Fibroblast of lung (primary cell): ENCODE measurements at regions not wholly inside any gene's neighbourhood (a gene's known extent, or its start where the extent isn't known, plus 50 kb on each side); places are given as distances from the start of the nearest gene placed in this dataset.

Source experiments
- DNase-seq, 2 donors: peaks; one replicate each; pipeline versions ENCODE4 v3.0.0 to v3.0.0-alpha.2; 2010; ENCODE audit warnings: low read depth in 2 of 2
- H2AFZ ChIP-seq: 2 replicates; pipeline ENCODE4 v1.5.1; 2012; ENCODE audit warnings: low read length, control low read depth, inconsistent platforms
- H3K27ac ChIP-seq: 2 replicates; pipeline ENCODE4 v1.5.1; 2011; ENCODE audit warnings: low read length, control low read depth; ENCODE audit not compliant: insufficient read depth
- H3K27me3 ChIP-seq: 2 replicates; pipeline ENCODE4 v1.5.1; 2011; ENCODE audit warnings: mild to moderate bottlenecking, low read length; ENCODE audit not compliant: control insufficient read depth, insufficient read depth
- H3K36me3 ChIP-seq: 2 replicates; pipeline ENCODE4 v1.5.1; 2011; ENCODE audit warnings: low read length; ENCODE audit not compliant: control insufficient read depth, insufficient read depth
- H3K4me1 ChIP-seq: 2 replicates; pipeline ENCODE4 v1.5.1; 2011; ENCODE audit warnings: low read length; ENCODE audit not compliant: control insufficient read depth, insufficient read depth; ENCODE audit errors: extremely low read depth
- H3K4me2 ChIP-seq: 2 replicates; pipeline ENCODE4 v1.5.1; 2011; ENCODE audit warnings: low read length, control low read depth; ENCODE audit not compliant: insufficient read depth; ENCODE audit errors: extremely low read depth
- H3K4me3 ChIP-seq, 4 experiments: fragments of 200-600 bp in 1 of 4; sonication (generic) in 1 of 4; replicated peaks in 1 of 4; 2 replicates each; pipeline ENCODE4 v1.5.1; 2011 to 2016; ENCODE audit warnings: low read length in 4 of 4, low read depth in 3 of 4, mild to moderate bottlenecking in 3 of 4, control low read depth in 2 of 4, inconsistent platforms in 1 of 4, mixed read lengths in 1 of 4; ENCODE audit not compliant: insufficient read depth in 1 of 4; ENCODE audit errors: control extremely low read depth in 1 of 4
- H3K79me2 ChIP-seq: 2 replicates; pipeline ENCODE4 v1.5.1; 2012; ENCODE audit warnings: mild to moderate bottlenecking, low read length, inconsistent platforms; ENCODE audit not compliant: control insufficient read depth, insufficient read depth
- H3K9ac ChIP-seq: 2 replicates; pipeline ENCODE4 v1.5.1; 2011; ENCODE audit warnings: mild to moderate bottlenecking, low read length, control low read depth; ENCODE audit not compliant: insufficient read depth
- H3K9me3 ChIP-seq: 2 replicates; pipeline ENCODE4 v1.5.1; 2012; ENCODE audit warnings: low read depth, low read length; ENCODE audit not compliant: control insufficient read depth, insufficient read depth
- H4K20me1 ChIP-seq: 2 replicates; pipeline ENCODE4 v1.5.1; 2011; ENCODE audit warnings: low read length; ENCODE audit not compliant: control insufficient read depth, insufficient read depth; ENCODE audit errors: extremely low read depth
- CTCF ChIP-seq, 2 donors: IDR thresholded peaks in 1 of 2; conservative IDR thresholded peaks in 1 of 2; 1 replicate in 1 of 2; 2 replicates in 1 of 2; pipeline ENCODE4 v1.5.1; 2011 to 2012; ENCODE audit warnings: low read length in 2 of 2, control low read depth in 1 of 2, inconsistent platforms in 1 of 2, low read depth in 1 of 2, mild to moderate bottlenecking in 1 of 2
- EZH2 ChIP-seq: IDR thresholded peaks from 2 replicates; pipeline ENCODE4 v1.5.1; 2012; ENCODE audit warnings: low read length, control low read depth, mild to moderate bottlenecking; ENCODE audit errors: missing control alignments

GRCh38 chr5:111010783-111011182 lies 60.7 kb upstream of the TSLP start:
- H3K27ac ChIP-seq = no peak overlapping the region
- no peak overlapping the region for H2AFZ ChIP-seq
- no peaks in the 10 kb centered on the region for H3K9me3 ChIP-seq
- H3K4me2 ChIP-seq = no peak overlapping the region
- no peak for DNase-seq
- H3K4me1 ChIP-seq = no peaks in the 10 kb centered on the region
- H4K20me1 ChIP-seq = no peaks in the 10 kb centered on the region
- no peak for TF ChIP-seq EZH2
- TF ChIP-seq CTCF (conservative IDR thresholded peaks at IDR 0.05 in 1 of 2, IDR thresholded peaks at IDR 0.05 in 1 of 2; ENCODE audit: low read depth in 1 of 2, low read length in 2 of 2) = no peak
- no peak overlapping the region for H3K4me3 ChIP-seq
- H3K9ac ChIP-seq = no peak overlapping the region
- no peaks in the 10 kb centered on the region for H3K79me2 ChIP-seq
- no peaks in the 10 kb centered on the region for H3K27me3 ChIP-seq
- no peaks in the 10 kb centered on the region for H3K36me3 ChIP-seq

- Histone ChIP-seq H3K27me3 (no peaks in the 10 kb centered on the region), H3K4me3 (no peak overlapping the region), H3K4me1 (no peaks in the 10 kb centered on the region), H3K9me3 (no peaks in the 10 kb centered on the region), H4K20me1 (no peaks in the 10 kb centered on the region), H3K9ac (no peak overlapping the region), H3K27ac (no peak overlapping the region), H3K4me2 (no peak overlapping the region), H3K36me3 (no peaks in the 10 kb centered on the region), H2AFZ (no peak overlapping the region), H3K79me2 (no peaks in the 10 kb centered on the region)
- DNase-seq = peak in 1 of 2 donors; percentile 13
- no peak for TF ChIP-seq EZH2
- no peak for TF ChIP-seq CTCF (conservative IDR thresholded peaks at IDR 0.05 in 1 of 2, IDR thresholded peaks at IDR 0.05 in 1 of 2; ENCODE audit: low read depth in 1 of 2, low read length in 2 of 2)
Measured at GRCh38 chr5:111013011-111013410, 58.5 kb upstream of the TSLP start.

- Histone ChIP-seq H3K4me1 (no peaks in the 10 kb centered on the region), H3K79me2 (no peaks in the 10 kb centered on the region), H2AFZ (peak overlapping the region; percentile 7), H3K4me3 (no peak overlapping the region), H4K20me1 (no peaks in the 10 kb centered on the region), H3K36me3 (no peaks in the 10 kb centered on the region), H3K9ac (no peak overlapping the region), H3K27ac (no peak overlapping the region), H3K9me3 (no peaks in the 10 kb centered on the region), H3K27me3 (no peaks in the 10 kb centered on the region), H3K4me2 (no peak overlapping the region)
- TF ChIP-seq EZH2 (no peak), CTCF (conservative IDR thresholded peaks at IDR 0.05 in 1 of 2, IDR thresholded peaks at IDR 0.05 in 1 of 2; ENCODE audit: low read depth in 1 of 2, low read length in 2 of 2) (no peak)
- peak; percentile 59 to 62 for DNase-seq
Measured at GRCh38 chr5:111016801-111017200, 54.7 kb upstream of the TSLP start.
